GM12878 (cell line): ENCODE measurements at regions not wholly inside any gene's neighbourhood (a gene's known extent, or its start where the extent isn't known, plus 50 kb on each side); places are given as distances from the start of the nearest gene placed in this dataset.

Source experiments
- ATAC-seq: fragments of 200-7000 bp; cut with Tn5 transposase; 3 replicates; pipeline ENCODE4 v1.9.1; 2020; ENCODE audit warnings: mild to moderate bottlenecking, moderate library complexity
- BruUV-seq: library from RNA; stranded (reverse); fragments of 400-500 nt; replicated peaks from 2 replicates; lab custom pipeline; 2021; lab: Mats Ljungman, UMichigan
- CTCF ChIA-PET: fragments of 300-600 bp; sonication (Branson Sonifier 250); formaldehyde crosslinking; extraction: SDS; loops from one replicate; lab custom pipeline; 2021; ENCODE audit warnings: inconsistent platforms; lab: Yijun Ruan, JAX
- POLR2A ChIA-PET: fragments of 350-600 bp; formaldehyde crosslinking; extraction: SDS; loops from one replicate; lab custom pipeline; 2021; ENCODE audit warnings: inconsistent platforms; lab: Charles Lee
- RAD21 ChIA-PET: fragments of 300-600 bp; sonication (Branson Sonifier 250); formaldehyde crosslinking; loops from one replicate; lab custom pipeline; 2023; ENCODE audit warnings: antibody characterized with exemption; ENCODE audit not compliant: unreplicated experiment; lab: Charles Lee
- SMC1A ChIA-PET: fragments of 300-600 bp; sonication (Branson Sonifier 250); formaldehyde crosslinking; loops from one replicate; lab custom pipeline; 2023; ENCODE audit not compliant: unreplicated experiment, uncharacterized antibody; lab: Charles Lee
- DNase-seq: peaks from one replicate; pipeline ENCODE4 v3.0.0-alpha.2; 2011; ENCODE audit warnings: low read depth, low spot score
- FAIRE-seq: peaks from 3 replicates; lab custom pipeline; 2011; peaks lifted over from hg19 to GRCh38; lab: Jason Lieb, UNC
- H2AFZ ChIP-seq: 2 replicates; pipeline ENCODE4 v1.6.0; 2011; ENCODE audit warnings: low read depth, low read length, control low read depth; ENCODE audit not compliant: control insufficient read depth
- H3K27ac ChIP-seq: 2 replicates; pipeline ENCODE4 v1.5.1; 2011; ENCODE audit warnings: control low read depth; ENCODE audit not compliant: control insufficient read depth, insufficient read depth
- H3K27me3 ChIP-seq, 2 experiments: replicated peaks in 1 of 2; 2 replicates each; pipeline versions ENCODE4 v1.6.0 to v1.6.1; 2011; ENCODE audit warnings: low read length in 1 of 2; ENCODE audit not compliant: control insufficient read depth in 2 of 2, insufficient read depth in 2 of 2
- H3K36me3 ChIP-seq, 2 experiments: 2 replicates each; pipeline ENCODE4 v1.5.1; 2011; ENCODE audit warnings: low read length in 1 of 2; ENCODE audit not compliant: control insufficient read depth in 2 of 2, insufficient read depth in 2 of 2
- H3K4me1 ChIP-seq: 2 replicates; pipeline ENCODE4 v1.6.1; 2011; ENCODE audit warnings: mild to moderate bottlenecking, low read length, moderate library complexity, mixed read lengths; ENCODE audit not compliant: control insufficient read depth, insufficient read depth
- H3K4me2 ChIP-seq: 2 replicates; pipeline ENCODE4 v1.6.0; 2011; ENCODE audit warnings: control low read depth; ENCODE audit not compliant: control insufficient read depth, insufficient read depth
- H3K4me3 ChIP-seq: fragments of 200-600 bp; sonication (generic); 2 replicates; pipeline ENCODE4 v1.5.1; 2016
- H3K79me2 ChIP-seq: 2 replicates; pipeline ENCODE4 v1.6.0; 2011; ENCODE audit warnings: low read length; ENCODE audit not compliant: control insufficient read depth, insufficient read depth
- H3K9ac ChIP-seq: 2 replicates; pipeline ENCODE4 v1.8.0; 2011; ENCODE audit warnings: low read length, control low read depth, mixed read lengths; ENCODE audit not compliant: control insufficient read depth, insufficient read depth
- H3K9me3 ChIP-seq: replicated peaks from 3 replicates; pipeline ENCODE4 v1.5.1; 2011; ENCODE audit warnings: mild to moderate bottlenecking, low read length; ENCODE audit not compliant: control insufficient read depth, insufficient read depth
- H4K20me1 ChIP-seq: 2 replicates; pipeline ENCODE4 v1.6.0; 2011; ENCODE audit not compliant: control insufficient read depth, insufficient read depth
- BCLAF1 ChIP-seq: fragments of 450-650 bp; IDR thresholded peaks from 2 replicates; pipeline ENCODE4 v1.6.1; 2017; ENCODE audit warnings: antibody characterized with exemption, mild to moderate bottlenecking, moderate library complexity
- BMI1 ChIP-seq: fragments of 450-650 bp; IDR thresholded peaks from 2 replicates; pipeline ENCODE4 v1.6.1; 2016; ENCODE audit warnings: mild to moderate bottlenecking, moderate library complexity, borderline replicate concordance
- CHD1 ChIP-seq: IDR thresholded peaks from 2 replicates; pipeline ENCODE4 v1.6.1; 2012; ENCODE audit warnings: low read depth, low read length, improper control_type of control experiment
- IRF4 ChIP-seq: IDR thresholded peaks from 2 replicates; pipeline ENCODE4 v1.6.1; 2011; ENCODE audit warnings: low read depth, low read length
- LARP7 ChIP-seq: fragments of 450-650 bp; IDR thresholded peaks from 2 replicates; pipeline ENCODE4 v1.6.1; 2017; ENCODE audit warnings: mild to moderate bottlenecking
- MEF2A ChIP-seq: IDR thresholded peaks from 2 replicates; pipeline ENCODE4 v1.6.1; 2011; ENCODE audit warnings: low read depth, mild to moderate bottlenecking, low read length, moderate library complexity; ENCODE audit not compliant: insufficient read depth
- MYC ChIP-seq: IDR thresholded peaks from 2 replicates; pipeline ENCODE4 v1.6.1; 2011; ENCODE audit warnings: mild to moderate bottlenecking, low read length, moderate library complexity, inconsistent platforms; ENCODE audit not compliant: insufficient read depth, insufficient replicate concordance, insufficient read length, severe bottlenecking
- NRF1 ChIP-seq: conservative IDR thresholded peaks from 2 replicates; pipeline ENCODE4 v1.6.1; 2011; ENCODE audit warnings: mild to moderate bottlenecking, low read depth, low read length, improper control_type of control experiment
- RFX5 ChIP-seq: IDR thresholded peaks from 2 replicates; pipeline ENCODE4 v1.6.1; 2011; ENCODE audit warnings: low read depth, low read length, improper control_type of control experiment
- SPI1 ChIP-seq: IDR thresholded peaks from 2 replicates; pipeline ENCODE4 v1.6.1; 2011; ENCODE audit warnings: low read depth, mild to moderate bottlenecking, low read length, moderate library complexity, borderline replicate concordance; ENCODE audit not compliant: insufficient read depth
- STAT1 ChIP-seq: fragments of 450-650 bp; conservative IDR thresholded peaks from 2 replicates; pipeline ENCODE4 v1.6.1; 2014; ENCODE audit warnings: antibody characterized with exemption, mild to moderate bottlenecking
- SUZ12 ChIP-seq: fragments of 200-600 bp; sonication (generic); IDR thresholded peaks from one replicate; pipeline ENCODE4 v1.6.1; 2018; ENCODE audit warnings: antibody characterized with exemption, mild to moderate bottlenecking; ENCODE audit not compliant: unreplicated experiment
- USF2 ChIP-seq: IDR thresholded peaks from 2 replicates; pipeline ENCODE4 v1.6.1; 2011; ENCODE audit warnings: low read depth, low read length, improper control_type of control experiment, borderline replicate concordance
- ZBTB11 ChIP-seq: fragments of 450-650 bp; formaldehyde crosslinking; IDR thresholded peaks from 2 replicates; pipeline ENCODE4 v1.5.0; 2022; ENCODE audit warnings: mild to moderate bottlenecking, missing genetic modification characterization
- ZNF622 ChIP-seq: fragments of 450-650 bp; IDR thresholded peaks from 2 replicates; pipeline ENCODE4 v1.6.1; 2017; ENCODE audit warnings: mild to moderate bottlenecking, inconsistent platforms
- ZSCAN29 ChIP-seq: fragments of 450-650 bp; IDR thresholded peaks from 2 replicates; pipeline ENCODE4 v1.6.1; 2017; ENCODE audit warnings: mild to moderate bottlenecking, moderate library complexity
- WGBS: methylation state at CpG from one replicate; pipeline ENCODE4 v1.1.6; 2016; ENCODE audit warnings: low lambda C conversion rate; ENCODE audit not compliant: insufficient replicate concordance, insufficient coverage; ENCODE audit errors: missing lambda C conversion rate; 5-methylcytosine and 5-hydroxymethylcytosine counted together
- in situ Hi-C: fragments of 300-500 bp; cut with MboI; formaldehyde crosslinking; loops from 9 replicates; pipeline ENCODE4 v1.14.3; 2018; ENCODE audit warnings: mixed read lengths
- intact Hi-C: fragments of 100-400 bp; cut with micrococcal nuclease; formaldehyde crosslinking; loops from one replicate; pipeline ENCODE4 v1.14.2; 2022; ENCODE audit not compliant: unreplicated experiment

- ChIA-PET RAD21 (no interaction called here), POLR2A (no interaction called here), CTCF (no interaction called here), SMC1A (no interaction called here)
- Histone ChIP-seq H3K27me3 (no peaks in the 10 kb centered on the region), H3K9ac (no peak overlapping the region), H3K4me2 (no peak overlapping the region), H3K4me3 (no peak overlapping the region), H3K36me3 (no peaks in the 10 kb centered on the region), H3K27ac (no peak overlapping the region), H3K9me3 (no peaks in the 10 kb centered on the region), H4K20me1 (no peaks in the 10 kb centered on the region), H3K4me1 (no peaks in the 10 kb centered on the region), H2AFZ (no peak overlapping the region), H3K79me2 (no peaks in the 10 kb centered on the region)
- BruUV-seq, result no TSS peak
- 30% methylated on average over 3 of the region's 3 CpGs for WGBS
- FAIRE-seq (no peak), DNase-seq (no peak), ATAC-seq (no peak)
- intact Hi-C loops (no loop called here), in situ Hi-C loops (no loop called here)
- no peak for TF ChIP-seq SPI1
- TF ChIP-seq RFX5, result no peak
- no peak for TF ChIP-seq USF2
- TF ChIP-seq MEF2A, result no peak
- no peak for TF ChIP-seq IRF4
- no peak for TF ChIP-seq MYC
- TF ChIP-seq BMI1, result no peak
- TF ChIP-seq ZSCAN29, result no peak
- no peak for TF ChIP-seq ZNF622
- no peak for TF ChIP-seq STAT1
- no peak for TF ChIP-seq LARP7
- no peak for TF ChIP-seq SUZ12
- no peak for TF ChIP-seq CHD1
- TF ChIP-seq NRF1, result no peak
- TF ChIP-seq BCLAF1, result no peak
- TF ChIP-seq ZBTB11, result no peak
Measured at GRCh38 chr20:12815778-12816408, 192.9 kb upstream of the SPTLC3 start.
